Fibroblast of skin of left biceps (primary cell): ENCODE measurements at regions not wholly inside any gene's neighbourhood (a gene's known extent, or its start where the extent isn't known, plus 50 kb on each side); places are given as distances from the start of the nearest gene placed in this dataset.

Experiments
- DNase-seq, 2 experiments: peaks; one replicate each; pipeline ENCODE4 v3.0.0-alpha.2; 2013; ENCODE audit warnings: low read depth in 2 of 2

DNA sequence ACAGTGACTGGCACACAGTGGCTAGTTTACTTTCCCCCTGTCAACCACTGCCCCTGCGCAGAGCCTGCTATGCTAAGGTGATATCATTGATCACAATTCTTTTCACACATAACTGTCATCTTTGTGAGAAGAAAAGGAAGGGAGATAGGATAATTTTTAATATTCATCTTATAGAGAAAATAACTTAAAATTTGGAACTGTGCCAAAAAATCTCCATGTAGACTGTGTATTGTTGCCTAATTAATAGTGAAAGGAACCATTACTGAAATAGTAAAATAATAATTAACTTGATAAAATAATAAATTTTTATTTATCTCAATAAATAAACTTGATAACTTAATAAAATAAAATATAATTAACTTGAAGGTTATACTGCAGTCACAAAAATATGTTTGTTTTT lies 1069.4 kb downstream of the C4orf33 start:
- DNase-seq: no peak

DNA sequence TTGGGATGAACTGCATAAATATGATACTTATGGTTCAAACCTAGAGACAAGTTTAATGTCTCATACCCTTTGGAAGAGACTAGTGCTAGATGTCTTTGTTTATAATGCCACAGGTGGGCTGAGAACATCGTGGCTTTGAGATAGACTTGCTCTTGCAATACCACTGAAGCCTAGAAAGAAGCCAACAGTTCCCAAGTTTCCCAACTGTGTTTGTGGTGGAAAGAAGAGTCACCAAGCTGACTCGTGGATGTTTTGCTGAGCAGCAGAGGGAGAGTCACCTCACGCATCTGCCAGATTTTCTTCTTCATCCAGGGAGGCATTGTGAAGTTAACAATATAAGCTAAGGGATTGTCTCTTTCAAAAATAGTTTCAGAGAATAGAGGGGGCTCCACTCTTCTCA lies 1076.2 kb downstream of the C4orf33 start:
- DNase-seq: no peak

DNA sequence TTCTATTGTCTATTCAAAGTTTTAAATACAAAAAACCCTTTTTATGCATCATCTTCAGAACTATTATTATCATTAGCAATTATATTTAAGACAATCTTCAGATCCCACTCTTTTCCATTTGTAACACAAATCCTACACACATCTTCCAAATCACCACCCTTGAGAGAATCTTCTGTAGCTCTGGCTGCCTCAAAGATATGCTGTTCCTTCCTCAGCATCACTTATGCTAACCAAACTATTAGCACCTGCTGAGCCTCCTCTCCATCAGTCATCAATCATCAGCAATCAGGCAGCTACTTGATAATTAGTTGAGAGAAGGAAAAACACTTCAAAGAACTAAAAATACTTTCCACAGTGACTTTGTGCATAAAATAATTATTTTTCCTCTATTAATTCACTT lies 1082.2 kb downstream of the C4orf33 start:
- no peak for DNase-seq

DNA sequence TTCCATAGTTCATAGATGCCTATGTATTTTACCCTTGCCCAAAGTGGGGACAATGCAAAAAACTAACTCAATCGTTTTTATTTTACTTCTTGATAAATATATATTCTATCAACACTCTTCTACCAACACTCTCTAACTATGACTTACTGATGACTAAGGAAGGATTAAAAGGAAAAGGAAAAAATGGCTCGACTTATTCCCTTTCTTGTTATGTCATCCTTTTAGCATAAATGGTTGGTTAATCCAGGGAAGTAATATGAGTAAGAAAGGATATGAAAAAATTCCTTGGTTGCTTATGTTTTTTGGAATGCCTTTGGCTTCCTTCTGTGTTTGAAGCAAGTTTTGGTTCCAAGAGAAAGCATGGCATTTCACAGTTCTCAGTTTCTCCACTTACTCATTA lies 1087.1 kb downstream of the C4orf33 start:
- DNase-seq: no peak

DNA sequence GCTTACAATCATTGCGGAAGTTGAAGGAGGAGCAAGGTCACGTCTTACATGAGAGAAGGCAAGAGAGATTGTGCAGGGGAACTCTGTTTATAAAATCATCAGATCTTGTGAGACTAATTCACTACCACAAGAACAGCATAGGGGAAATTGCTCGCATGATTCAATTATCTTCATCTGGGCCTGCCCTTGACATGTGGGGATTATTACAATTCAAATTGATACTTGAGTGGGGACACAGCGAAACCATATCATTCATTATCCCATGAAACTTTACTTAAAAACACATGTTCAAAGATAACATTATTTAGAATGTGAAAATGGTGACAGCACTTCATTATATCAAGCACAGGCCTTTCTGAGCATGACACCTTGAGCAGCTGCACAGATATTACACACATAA lies 1087.8 kb downstream of the C4orf33 start:
- no peak for DNase-seq

DNA sequence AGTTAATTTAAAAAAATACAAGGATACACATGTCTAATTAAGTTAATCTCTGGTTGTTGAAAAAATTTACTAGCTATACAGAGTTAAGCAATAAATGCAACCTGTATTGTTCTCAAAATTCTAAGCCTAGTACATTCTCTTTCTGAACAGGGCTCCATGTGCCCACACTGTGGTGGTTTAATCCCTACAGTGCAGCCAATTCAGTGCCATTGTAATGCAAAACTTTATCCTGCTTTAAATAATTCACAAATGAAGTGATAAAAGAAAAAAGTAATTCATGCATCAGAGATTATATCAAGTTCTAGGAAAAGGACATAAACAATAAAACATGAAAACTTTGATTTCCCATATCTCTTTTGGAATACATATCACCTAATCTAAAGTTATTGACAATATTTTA lies 1089.2 kb downstream of the C4orf33 start:
- no peak for DNase-seq

DNA sequence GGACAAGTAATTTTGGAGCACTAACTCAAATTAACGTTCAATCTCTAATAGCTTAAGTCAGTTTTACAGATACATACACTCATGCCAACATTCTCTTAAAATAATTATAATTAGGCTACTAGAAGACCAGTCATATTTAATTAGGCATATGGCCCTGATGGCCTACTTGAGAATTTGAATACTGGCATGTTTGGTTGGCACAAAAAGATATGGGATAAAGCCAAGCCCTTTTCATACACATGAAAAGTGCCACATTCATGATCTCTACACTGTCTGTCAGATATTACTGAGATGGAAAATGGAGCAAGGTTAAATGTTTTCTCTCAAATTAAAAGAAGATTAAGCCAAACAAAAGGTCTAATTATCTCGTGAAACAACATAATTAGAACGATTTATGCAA lies 1091.0 kb downstream of the C4orf33 start:
- no peak for DNase-seq

DNA sequence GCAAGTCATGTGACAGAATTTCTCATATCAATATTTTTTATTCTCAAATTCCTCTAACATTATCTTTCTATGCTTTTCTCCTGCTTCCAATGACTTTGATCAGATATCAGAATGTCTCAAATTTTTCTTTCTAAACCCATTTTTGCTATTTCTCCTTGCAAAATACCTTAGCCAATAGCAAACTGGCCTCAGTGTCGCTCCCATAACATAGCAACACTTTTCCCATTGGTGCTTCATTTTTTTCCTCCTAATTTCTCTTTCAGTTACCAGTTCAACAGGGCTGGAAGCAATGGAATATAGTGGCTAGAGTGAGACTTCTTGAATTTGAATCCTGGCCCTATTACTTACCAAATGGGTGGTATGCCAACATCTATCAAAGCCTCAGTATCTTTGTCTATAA lies 1091.6 kb downstream of the C4orf33 start:
- DNase-seq: no peak

DNA sequence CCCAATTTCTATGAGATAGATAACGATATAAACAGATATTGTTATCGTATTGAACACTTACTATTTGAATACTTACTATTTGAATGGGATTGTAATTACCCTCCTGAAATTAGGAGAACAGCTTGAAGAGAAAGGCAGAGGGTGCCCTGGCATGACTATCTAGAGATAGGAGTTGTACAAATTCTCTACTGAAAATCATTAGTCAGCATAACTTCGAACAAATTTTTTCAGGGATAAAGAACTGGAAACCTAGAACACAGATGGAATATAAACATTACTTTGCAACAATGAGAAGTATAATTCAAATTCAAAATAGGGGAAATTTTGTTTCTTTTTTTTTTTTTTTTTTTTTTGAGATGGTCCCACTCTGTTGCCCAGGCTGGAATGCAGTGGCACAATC lies 1096.8 kb downstream of the C4orf33 start:
- DNase-seq: no peak

DNA sequence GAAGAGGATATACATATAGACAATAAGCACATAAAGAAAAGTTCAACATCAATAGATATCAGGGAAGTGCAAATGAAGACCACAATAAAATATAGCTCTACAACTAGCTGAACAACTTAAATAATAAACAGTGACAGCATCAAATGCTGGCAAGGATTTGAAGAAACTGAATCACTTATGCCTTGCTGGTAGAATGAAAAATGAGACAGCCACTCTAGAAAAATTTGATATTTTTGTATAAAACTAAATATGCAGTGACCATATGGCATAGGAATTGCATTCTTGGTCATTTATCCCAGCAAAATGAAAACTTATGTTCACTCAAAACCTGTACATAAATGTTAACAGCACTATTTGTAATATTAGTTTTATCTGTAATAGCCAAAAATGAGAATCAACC lies 1102.0 kb downstream of the C4orf33 start:
- DNase-seq: no peak

DNA sequence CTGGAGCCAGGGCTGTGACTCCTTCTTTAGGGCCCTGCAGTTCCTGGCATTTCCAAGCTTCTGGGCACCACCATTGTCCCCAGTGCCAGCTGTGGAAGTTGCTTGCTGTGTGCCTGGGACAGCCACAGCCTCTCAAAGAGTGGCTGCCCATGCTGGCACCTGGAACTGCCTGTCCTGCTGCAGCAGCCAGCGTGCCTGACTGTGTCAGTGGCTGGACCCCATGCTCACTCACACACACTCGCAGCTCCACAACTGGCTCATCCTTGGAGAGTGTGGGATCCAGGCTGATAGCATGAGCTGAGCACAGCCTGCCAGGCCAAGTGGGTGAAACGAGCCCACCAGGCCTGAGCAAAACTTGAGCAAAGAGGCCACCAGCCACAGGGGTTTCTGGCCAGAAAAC lies 1107.6 kb downstream of the C4orf33 start:
- DNase-seq: no peak

DNA sequence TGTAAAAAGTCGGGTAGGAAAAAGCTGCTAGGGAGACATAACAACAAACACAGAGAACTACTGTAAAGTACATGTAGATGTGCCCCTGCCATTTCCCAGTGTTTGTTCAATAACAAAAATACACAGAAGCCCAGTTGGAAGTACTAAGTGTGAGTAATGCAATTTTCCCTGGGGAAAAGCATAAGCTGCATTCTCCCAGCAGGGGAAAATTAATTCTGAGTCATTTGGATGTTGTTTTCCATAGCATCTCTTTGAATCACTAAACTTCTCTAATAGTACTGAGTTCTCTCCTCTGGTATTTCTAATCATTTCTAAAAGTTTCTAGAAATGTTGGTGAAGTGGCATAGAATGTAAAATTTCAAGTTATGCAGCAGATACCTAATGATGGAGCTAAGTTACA lies 1114.9 kb downstream of the C4orf33 start:
- DNase-seq: peak; percentile 65 to 70

DNA sequence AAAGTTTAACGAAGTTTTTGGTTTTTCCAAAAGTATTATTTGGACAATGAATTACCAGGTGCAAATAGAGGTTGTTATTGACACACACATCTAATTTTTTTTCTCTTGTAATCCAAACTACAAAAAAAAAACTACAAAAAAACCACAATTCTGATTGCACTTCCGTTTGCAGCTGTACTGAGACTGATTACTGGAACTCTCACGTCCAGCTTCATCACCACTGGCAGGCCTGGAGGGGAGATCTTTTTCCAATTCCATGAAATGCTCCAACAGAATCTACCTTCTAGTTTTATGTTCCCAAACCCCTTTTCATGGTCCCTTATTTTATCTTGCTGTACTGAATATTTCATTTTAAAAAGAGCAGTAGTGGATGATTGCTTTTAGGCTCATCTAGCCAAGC lies 1118.3 kb downstream of the C4orf33 start:
- no peak for DNase-seq

DNA sequence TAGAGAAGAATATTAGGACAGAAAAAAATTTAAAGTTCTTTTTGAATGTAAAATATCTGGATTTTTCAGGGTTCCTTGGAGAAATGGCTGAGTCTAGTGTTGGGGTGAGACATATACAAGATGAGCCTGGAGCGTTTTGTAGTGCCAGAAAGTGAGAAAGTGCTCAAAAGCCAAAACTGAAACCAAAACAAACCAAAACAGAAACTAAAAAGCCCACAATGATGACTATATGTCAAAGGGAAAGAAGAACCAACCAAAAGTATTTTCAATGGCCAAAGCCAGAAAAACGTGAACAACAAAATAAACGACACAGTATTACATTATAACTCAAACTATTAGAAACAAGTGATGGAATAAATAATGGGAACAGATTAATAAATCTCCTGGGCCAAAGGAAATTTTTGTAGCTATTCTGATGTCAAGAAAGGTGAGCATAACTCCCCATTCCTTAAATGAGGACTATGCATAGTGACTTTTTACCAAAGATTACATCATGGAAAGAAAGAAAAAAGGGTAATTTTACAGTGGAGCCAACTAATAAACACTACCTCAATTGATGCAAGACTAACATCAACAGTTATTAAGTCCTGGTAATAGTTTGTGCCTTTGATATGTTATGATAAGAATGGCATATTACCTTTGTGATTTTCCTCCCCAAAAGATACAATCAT lies 1137.6 kb downstream of the C4orf33 start:
- no peak for DNase-seq

DNA sequence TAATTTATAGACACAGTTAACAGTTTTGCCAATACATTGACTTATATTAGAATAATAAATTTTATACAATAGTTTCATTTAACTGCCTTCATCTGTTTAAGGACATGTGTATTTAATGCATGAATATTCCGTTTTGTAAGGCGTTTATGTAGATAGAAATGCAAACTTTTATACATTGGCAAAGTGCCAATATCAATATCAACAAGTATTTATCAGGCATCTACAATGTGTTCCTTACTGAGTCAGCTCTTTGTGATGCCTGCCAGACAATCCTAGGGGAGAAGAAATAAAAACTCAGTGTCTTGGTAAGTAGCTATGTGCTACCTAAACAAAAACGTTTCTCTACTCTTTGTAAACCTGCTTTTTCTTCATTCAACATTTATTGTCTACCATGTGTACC lies 1142.2 kb downstream of the C4orf33 start:
- DNase-seq: no peak

DNA sequence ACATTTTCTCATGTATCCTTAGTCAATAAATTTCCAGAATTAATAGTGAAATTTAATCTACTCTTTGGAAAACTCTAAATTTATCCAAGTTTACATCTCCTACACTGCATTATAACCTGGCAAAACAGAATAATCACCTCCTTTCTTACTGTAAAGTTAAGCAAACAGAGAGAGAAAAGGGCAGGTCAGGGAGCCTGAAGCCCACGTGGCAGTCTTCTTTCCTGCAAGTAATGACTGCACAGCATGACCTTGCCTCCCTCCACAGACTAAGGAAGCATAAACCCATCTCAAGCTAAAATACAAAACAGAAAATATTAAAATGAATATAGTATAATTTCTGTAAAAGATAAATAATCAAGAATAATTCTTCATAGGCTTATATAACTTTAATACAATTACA lies 1153.0 kb downstream of the C4orf33 start:
- DNase-seq: no peak

DNA sequence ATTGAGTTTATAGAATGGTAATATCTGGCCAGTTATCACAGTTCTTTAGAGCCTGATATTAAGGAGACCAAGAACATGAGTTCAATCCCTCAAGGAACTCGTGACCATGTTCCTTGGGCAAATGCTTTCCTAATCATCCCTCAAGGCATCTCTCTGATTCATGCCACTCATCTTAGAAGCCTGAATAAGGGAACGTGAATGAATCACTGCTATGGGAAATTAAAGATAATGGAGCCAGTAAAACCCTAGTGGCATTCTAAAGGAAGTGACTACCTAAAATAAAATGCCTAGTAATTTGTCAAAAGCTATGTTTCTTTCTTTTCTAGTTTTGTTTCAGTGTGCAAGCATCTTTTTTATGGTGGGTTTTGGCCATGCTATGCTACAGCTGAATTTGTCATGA lies 1161.3 kb downstream of the C4orf33 start:
- peak; percentile 24 to 28 for DNase-seq

DNA sequence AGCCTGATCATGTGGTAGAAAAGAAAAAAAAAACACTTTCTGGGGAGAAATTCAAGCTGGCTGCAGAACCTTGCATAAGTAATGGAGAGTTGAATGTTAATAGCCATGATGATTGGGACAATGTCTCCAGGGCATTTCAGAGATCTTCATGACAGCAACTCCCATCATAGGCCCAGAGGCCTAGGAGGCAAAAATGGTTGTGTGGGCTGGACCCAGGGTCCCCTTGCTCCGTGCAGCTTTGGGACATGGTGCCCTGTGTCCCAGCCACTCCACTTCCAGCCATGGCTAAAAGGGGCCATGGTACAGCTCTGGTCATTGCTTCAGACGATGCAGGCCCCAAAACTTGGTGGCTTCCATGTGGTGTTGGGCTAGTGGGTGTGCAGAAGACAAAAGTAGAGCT lies 1170.9 kb downstream of the C4orf33 start:
- DNase-seq: no peak

DNA sequence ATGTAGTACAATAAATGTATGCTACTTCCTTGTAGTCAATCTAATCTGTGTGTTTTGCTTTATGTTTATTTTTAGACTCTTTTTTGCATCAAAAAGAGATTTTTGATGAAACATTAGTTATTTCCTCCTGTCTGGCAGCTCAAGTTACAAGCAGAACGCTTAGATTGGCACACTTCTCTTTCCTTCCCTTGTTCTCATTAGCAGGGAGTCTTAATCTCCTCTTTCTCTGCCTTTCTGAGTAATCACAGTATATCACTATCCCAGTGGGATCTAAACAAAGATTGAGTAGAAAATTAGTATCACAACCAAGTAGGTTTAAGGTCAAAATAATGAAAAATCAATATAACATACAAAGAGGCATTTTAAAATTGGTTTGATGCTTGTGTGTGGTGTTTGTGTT lies 1192.6 kb downstream of the C4orf33 start:
- no peak for DNase-seq

DNA sequence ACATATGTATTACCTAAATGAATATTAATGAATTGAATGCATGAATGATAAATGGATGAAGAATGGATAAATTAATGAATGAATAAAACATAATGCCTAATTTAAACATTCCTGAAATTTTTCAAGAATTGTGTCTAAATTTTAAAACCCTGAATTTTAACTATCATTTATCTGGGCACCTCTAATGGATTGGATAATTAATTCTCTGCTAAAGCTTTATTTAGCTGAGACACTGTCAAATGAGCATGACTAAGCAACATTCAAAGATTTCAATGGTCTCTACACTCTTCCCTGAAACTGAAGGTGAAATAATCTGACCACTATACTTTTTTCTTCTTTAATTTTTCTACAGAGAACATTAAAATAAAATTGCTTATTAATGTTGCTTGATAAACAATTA lies 1197.7 kb downstream of the C4orf33 start:
- DNase-seq: no peak

DNA sequence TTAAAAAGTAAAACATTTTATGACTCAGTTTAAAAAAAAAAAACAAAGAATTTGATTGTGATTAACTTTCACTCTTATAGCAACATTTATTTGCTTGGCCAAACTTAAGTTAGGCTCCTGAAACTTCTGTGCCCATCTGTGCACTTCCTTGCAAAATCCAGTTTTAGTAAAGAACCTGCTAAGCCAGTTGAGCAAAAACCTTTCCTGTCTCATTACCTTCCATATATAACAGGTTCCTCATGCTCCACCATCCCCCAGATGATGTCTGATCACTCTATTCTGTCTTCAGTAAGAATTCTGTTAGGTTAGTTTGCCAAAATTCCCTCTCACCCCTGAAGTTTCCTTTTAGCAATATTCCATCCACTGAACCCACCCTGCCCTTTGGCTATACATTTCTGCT lies 1200.5 kb downstream of the C4orf33 start:
- no peak for DNase-seq

DNA sequence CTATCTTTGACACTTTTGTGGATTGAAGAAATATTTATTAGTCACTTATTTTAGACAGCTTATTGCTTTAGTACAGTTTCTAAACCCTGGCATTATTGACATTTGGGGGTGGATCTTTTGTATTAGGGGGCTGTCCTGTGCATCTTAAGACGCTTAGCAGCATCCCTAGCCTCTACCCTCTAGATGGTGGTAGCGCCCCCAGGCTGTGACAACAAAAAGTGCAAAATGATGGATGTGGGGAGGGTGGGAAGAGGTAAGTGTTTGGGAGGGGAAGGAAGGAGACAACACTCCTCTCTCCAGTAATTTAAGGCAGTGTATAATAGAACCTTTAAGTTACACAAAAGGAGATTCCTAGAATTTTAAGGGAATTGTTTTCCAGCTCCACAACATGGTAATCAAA lies 1210.6 kb downstream of the C4orf33 start:
- DNase-seq: no peak

DNA sequence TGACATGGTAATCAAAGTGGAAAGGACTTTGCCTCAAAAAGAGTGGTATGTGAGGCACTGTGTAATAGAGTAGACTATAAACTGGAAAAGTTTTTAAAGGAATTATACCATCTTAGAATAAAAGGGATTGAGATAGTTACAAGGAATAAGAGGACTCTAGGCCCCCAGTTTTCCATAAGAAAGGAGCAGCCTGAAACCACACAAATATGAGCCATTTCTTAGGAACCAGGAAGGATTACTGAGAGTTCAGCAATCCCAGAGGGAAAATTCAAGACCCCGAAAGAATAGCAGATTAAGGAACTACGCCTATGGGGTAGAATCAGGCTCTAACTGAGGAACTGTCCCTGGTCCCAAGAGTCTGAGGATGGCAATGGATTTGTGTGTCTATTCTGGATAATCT lies 1213.3 kb downstream of the C4orf33 start:
- no peak for DNase-seq

DNA sequence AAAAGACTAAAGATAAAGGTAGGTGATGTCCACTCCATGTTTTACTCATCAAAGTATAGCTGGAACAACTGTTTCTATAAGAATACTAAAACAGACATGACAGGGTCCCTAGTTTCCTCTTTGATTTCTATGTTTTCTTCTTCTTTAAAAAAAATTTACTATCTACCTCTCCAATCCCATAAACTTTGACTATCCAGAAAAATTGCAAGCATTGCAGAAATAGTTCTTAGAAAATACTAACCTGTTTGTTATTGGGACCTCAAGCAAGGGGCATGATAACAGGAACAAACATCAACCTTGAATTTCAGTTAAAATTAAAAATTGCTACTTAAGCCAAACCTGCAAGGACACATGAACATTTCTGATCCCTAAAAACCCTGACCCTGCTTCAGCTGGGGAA lies 1226.5 kb downstream of the C4orf33 start:
- DNase-seq: no peak

DNA sequence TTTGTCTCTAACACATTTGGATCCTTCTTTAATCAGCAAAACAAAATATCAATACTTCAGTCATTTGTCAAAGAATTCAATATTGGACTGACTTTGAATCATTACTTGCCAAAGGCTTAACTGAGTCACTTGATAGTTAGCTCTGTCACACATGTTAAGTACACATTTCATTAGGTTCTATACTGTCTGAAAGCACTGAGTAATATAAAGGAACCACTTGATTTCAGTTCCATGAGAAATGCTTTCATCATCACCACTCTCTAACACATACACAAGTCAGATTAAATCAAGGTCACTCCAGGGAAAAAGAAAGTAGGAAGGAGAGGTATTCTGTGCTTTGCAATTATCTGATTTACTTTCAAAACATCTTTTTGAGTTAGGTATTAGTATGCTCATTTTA lies 1233.1 kb downstream of the C4orf33 start:
- no peak for DNase-seq
